Upper lobe of left lung (tissue), 6 donors: ENCODE measurements at regions not wholly inside any gene's neighbourhood (a gene's known extent, or its start where the extent isn't known, plus 50 kb on each side); places are given as distances from the start of the nearest gene placed in this dataset.

ENCODE experiments used
- ATAC-seq, 2 donors: fragments of 200-7000 bp; cut with Tn5 transposase; one replicate each; pipeline ENCODE4 v1.9.1; 2022; ENCODE audit warnings: mild to moderate bottlenecking in 2 of 2, moderate library complexity in 2 of 2; ENCODE audit not compliant: low FRiP score in 2 of 2
- DNase-seq, 2 donors: peaks; one replicate each; pipeline ENCODE4 v3.0.0-alpha.2; 2019 to 2020
- H3K27ac ChIP-seq, 4 donors: fragments of 200-600 bp; sonication (generic); one replicate each; pipeline ENCODE4 v1.5.1; 2016 to 2019
- H3K27me3 ChIP-seq, 4 donors: fragments of 200-600 bp; sonication (generic); one replicate each; pipeline ENCODE4 v1.5.1; 2017 to 2019
- H3K36me3 ChIP-seq, 4 donors: fragments of 200-600 bp; sonication (generic); one replicate each; pipeline ENCODE4 v1.5.1; 2016 to 2019
- H3K4me1 ChIP-seq, 4 donors: fragments of 200-600 bp; sonication (generic); one replicate each; pipeline ENCODE4 v1.5.1; 2018 to 2019
- H3K4me3 ChIP-seq, 4 donors: fragments of 200-600 bp; sonication (generic); one replicate each; pipeline ENCODE4 v1.5.1; 2017 to 2019; ENCODE audit warnings: mild to moderate bottlenecking in 2 of 4, moderate library complexity in 1 of 4
- H3K9me3 ChIP-seq, 4 donors: fragments of 200-600 bp; sonication (generic); one replicate each; pipeline ENCODE4 v1.5.1; 2018 to 2019
- EP300 ChIP-seq, 4 donors: sonication (generic); formaldehyde crosslinking; IDR thresholded peaks; one replicate each; pipeline ENCODE4 v1.5.1; 2017; ENCODE audit warnings: antibody characterized with exemption in 4 of 4, control low read depth in 2 of 4
- POLR2A ChIP-seq, 4 donors: fragments of 450-650 bp; IDR thresholded peaks; one replicate each; pipeline ENCODE4 v1.5.1; 2016 to 2017; ENCODE audit warnings: antibody characterized with exemption in 4 of 4, mild to moderate bottlenecking in 2 of 4
- POLR2AphosphoS5 ChIP-seq, 2 donors: sonication (generic); formaldehyde crosslinking; IDR thresholded peaks; one replicate each; pipeline ENCODE4 v1.5.1; 2017; ENCODE audit warnings: antibody characterized with exemption in 2 of 2
- WGBS, 2 donors: methylation state at CpG; one replicate each; pipeline ENCODE4 v1.1.5; 2017 to 2018; 5-methylcytosine and 5-hydroxymethylcytosine counted together
- TF ChIP-seq, protein P1 (sequence below), 6 experiments: fragments of 450-650 bp in 4 of 6; fragments of 200-600 bp in 2 of 6; sonication (generic) in 2 of 6; IDR thresholded peaks; one replicate each; pipeline ENCODE4 v1.5.1; 2016 to 2019; ENCODE audit warnings: antibody characterized with exemption in 6 of 6
- donor health status: DM: no; HTN: no; CAD: no; lungs with moderate emphysema.
- donor health status: DM: no; HTN: yes; CAD: no; lungs with severe emphysema.

GRCh38 chr17:53391197-53391596 lies 431.5 kb upstream of the KIF2B start:
- 81 to 87% methylated on average over 6 of the region's 6 CpGs for WGBS, 2 donors

DNA sequence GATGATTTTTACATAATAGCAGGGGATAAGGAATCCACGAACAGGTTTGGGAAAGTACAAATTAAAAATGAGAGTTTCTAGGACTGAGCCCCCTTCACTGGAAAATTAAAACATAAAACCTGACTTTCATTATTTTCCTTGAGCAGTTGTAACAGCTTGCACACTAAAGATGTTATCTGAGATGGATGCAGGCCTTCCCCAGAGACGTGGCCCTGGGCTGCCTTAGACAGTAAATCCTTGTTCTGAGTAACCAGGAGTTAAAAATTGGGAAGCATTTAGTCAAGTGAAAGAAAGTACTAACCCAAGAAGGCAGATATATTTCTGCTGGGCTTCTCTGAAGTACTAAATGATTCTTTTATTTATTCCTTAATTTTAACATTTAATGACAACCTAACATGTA lies 432.2 kb upstream of the KIF2B start:
- Histone ChIP-seq H3K9me3 (no peaks in the 10 kb centered on the region), H3K4me1 (no peaks in the 10 kb centered on the region), H3K4me3 (no peak overlapping the region), H3K36me3 (no peaks in the 10 kb centered on the region), H3K27ac (no peak overlapping the region), H3K27me3 (no peaks in the 10 kb centered on the region)
- WGBS, 2 donors = 31 to 46% methylated on average over 2 of the region's 2 CpGs
- TF ChIP-seq EP300 (IDR thresholded peaks at IDR 0.05) (no peak), POLR2AphosphoS5 (IDR thresholded peaks at IDR 0.05) (no peak), POLR2A (IDR thresholded peaks at IDR 0.05) (no peak)
- TF ChIP-seq, protein P1, sequence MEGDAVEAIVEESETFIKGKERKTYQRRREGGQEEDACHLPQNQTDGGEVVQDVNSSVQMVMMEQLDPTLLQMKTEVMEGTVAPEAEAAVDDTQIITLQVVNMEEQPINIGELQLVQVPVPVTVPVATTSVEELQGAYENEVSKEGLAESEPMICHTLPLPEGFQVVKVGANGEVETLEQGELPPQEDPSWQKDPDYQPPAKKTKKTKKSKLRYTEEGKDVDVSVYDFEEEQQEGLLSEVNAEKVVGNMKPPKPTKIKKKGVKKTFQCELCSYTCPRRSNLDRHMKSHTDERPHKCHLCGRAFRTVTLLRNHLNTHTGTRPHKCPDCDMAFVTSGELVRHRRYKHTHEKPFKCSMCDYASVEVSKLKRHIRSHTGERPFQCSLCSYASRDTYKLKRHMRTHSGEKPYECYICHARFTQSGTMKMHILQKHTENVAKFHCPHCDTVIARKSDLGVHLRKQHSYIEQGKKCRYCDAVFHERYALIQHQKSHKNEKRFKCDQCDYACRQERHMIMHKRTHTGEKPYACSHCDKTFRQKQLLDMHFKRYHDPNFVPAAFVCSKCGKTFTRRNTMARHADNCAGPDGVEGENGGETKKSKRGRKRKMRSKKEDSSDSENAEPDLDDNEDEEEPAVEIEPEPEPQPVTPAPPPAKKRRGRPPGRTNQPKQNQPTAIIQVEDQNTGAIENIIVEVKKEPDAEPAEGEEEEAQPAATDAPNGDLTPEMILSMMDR (IDR thresholded peaks at IDR 0.05) = no peak
- DNase-seq = no peak
- no peak for ATAC-seq

More at GRCh38 chr17:53391197-53391596, 431.5 kb upstream of the KIF2B start:
- H3K36me3 ChIP-seq = no peaks in the 10 kb centered on the region
- H3K27ac ChIP-seq = no peak overlapping the region
- no peaks in the 10 kb centered on the region for H3K9me3 ChIP-seq
- no peaks in the 10 kb centered on the region for H3K27me3 ChIP-seq
- no peak overlapping the region for H3K4me3 ChIP-seq
- ATAC-seq (no peak), DNase-seq (no peak)
- TF ChIP-seq EP300 (IDR thresholded peaks at IDR 0.05) = no peak
- TF ChIP-seq, protein P1 (IDR thresholded peaks at IDR 0.05) = no peak
- no peak for TF ChIP-seq POLR2A (IDR thresholded peaks at IDR 0.05)
- TF ChIP-seq POLR2AphosphoS5 (IDR thresholded peaks at IDR 0.05) = no peak
- no peaks in the 10 kb centered on the region for H3K4me1 ChIP-seq

- TF ChIP-seq, protein P1 (IDR thresholded peaks at IDR 0.05) = no peak
- TF ChIP-seq POLR2A (IDR thresholded peaks at IDR 0.05) = no peak
- TF ChIP-seq POLR2AphosphoS5 (IDR thresholded peaks at IDR 0.05) = no peak
- TF ChIP-seq EP300 (IDR thresholded peaks at IDR 0.05) = no peak
- DNase-seq = no peak
- no peaks in the 10 kb centered on the region for H3K27me3 ChIP-seq
These were observed 435.0 kb upstream of the KIF2B start for GRCh38 chr17:53387745-53388144.

GRCh38 chr17:53353919-53354351 lies 468.8 kb upstream of the KIF2B start:
- DNase-seq = no peak
- no peak for ATAC-seq
- Histone ChIP-seq H3K27me3 (no peaks in the 10 kb centered on the region), H3K4me3 (no peak overlapping the region), H3K27ac (no peak overlapping the region), H3K4me1 (no peaks in the 10 kb centered on the region), H3K36me3 (no peaks in the 10 kb centered on the region), H3K9me3 (peaks cover 0 to 5% (median 0%) of the 10 kb centered on the region in 4 donors)
- 68 to 71% methylated on average over 3 of the region's 3 CpGs for WGBS, 2 donors
- no peak for TF ChIP-seq POLR2A (IDR thresholded peaks at IDR 0.05)
- no peak for TF ChIP-seq EP300 (IDR thresholded peaks at IDR 0.05)
- TF ChIP-seq, protein P1 (IDR thresholded peaks at IDR 0.05) = no peak
- no peak for TF ChIP-seq POLR2AphosphoS5 (IDR thresholded peaks at IDR 0.05)

More at GRCh38 chr17:53387745-53388144, 435.0 kb upstream of the KIF2B start:
- WGBS, 2 donors = 76% methylated on average over 3 of the region's 3 CpGs
- Histone ChIP-seq H3K36me3 (no peaks in the 10 kb centered on the region), H3K4me1 (no peaks in the 10 kb centered on the region), H3K9me3 (no peaks in the 10 kb centered on the region), H3K4me3 (no peak overlapping the region), H3K27ac (no peak overlapping the region)
- no peak for ATAC-seq

DNA sequence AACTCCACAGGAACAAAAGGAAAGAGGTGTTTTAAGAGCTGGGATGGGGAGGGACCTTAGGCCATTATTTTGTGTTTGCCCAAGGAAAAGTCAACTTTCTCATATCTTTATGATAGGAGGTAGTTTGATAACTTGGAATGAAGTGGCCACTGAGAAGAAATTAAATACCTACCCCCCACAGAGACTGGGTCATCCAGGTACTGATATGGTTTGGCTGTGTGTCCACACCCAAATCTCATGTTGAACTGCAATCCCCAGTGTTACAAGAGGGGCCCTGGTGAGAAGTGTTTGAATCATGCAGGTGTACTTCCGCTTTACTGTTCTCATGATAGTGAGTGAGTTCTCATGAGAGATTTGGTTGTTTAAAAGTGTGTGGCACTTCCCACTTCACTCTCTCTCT lies 477.9 kb upstream of the KIF2B start:
- Histone ChIP-seq H3K27ac (no peak overlapping the region), H3K36me3 (no peaks in the 10 kb centered on the region), H3K4me1 (no peaks in the 10 kb centered on the region), H3K9me3 (no peaks in the 10 kb centered on the region), H3K27me3 (no peaks in the 10 kb centered on the region), H3K4me3 (no peak overlapping the region)
- 88 to 93% methylated on average over 1 of the region's 1 CpG for WGBS, 2 donors
- TF ChIP-seq, protein P1 (IDR thresholded peaks at IDR 0.05) = no peak
- TF ChIP-seq EP300 (IDR thresholded peaks at IDR 0.05) (no peak), POLR2AphosphoS5 (IDR thresholded peaks at IDR 0.05) (no peak), POLR2A (IDR thresholded peaks at IDR 0.05) (no peak)
- DNase-seq = no peak
- no peak for ATAC-seq
